ENCODE measurements at regions not wholly inside any gene's neighbourhood (a gene's known extent, or its start where the extent isn't known, plus 50 kb on each side); places are given as distances from the start of the nearest gene placed in this dataset.

- TF ChIP-seq POLR2AphosphoS5 (IDR thresholded peaks at IDR 0.05) (no peak), EP300 (IDR thresholded peaks at IDR 0.05) (no peak), CTCF (IDR thresholded peaks at IDR 0.05) (no peak), POLR2A (IDR thresholded peaks at IDR 0.05) (no peak)
- WGBS = 72% methylated on average over 1 of the region's 1 CpG
- Histone ChIP-seq H3K36me3 (no peaks in the 10 kb centered on the region), H3K4me3 (no peak overlapping the region), H3K27me3 (no peaks in the 10 kb centered on the region), H3K9me3 (no peaks in the 10 kb centered on the region), H3K27ac (no peak overlapping the region), H3K4me1 (peaks cover 3% of the 10 kb centered on the region)
- no peak for DNase-seq (ENCODE audit: low spot score in 2 of 2)
Observed at GRCh38 chr2:195363496-195363895, 293.5 kb upstream of the SLC39A10 start.

- Histone ChIP-seq H3K27me3 (no peaks in the 10 kb centered on the region), H3K4me3 (no peak overlapping the region), H3K4me1 (peaks cover 3% of the 10 kb centered on the region), H3K9me3 (no peaks in the 10 kb centered on the region), H3K27ac (no peak overlapping the region), H3K36me3 (no peaks in the 10 kb centered on the region)
- TF ChIP-seq CTCF (IDR thresholded peaks at IDR 0.05) (no peak), POLR2AphosphoS5 (IDR thresholded peaks at IDR 0.05) (no peak), EP300 (IDR thresholded peaks at IDR 0.05) (no peak)
- DNase-seq (ENCODE audit: low spot score in 2 of 2) = no peak
- WGBS = 30% methylated on average over 1 of the region's 1 CpG
Observed at GRCh38 chr2:195360242-195360641, 296.8 kb upstream of the SLC39A10 start.

GRCh38 chr2:195359043-195359735 lies 297.8 kb upstream of the SLC39A10 start:
- H3K4me3 ChIP-seq = no peak overlapping the region
- TF ChIP-seq POLR2AphosphoS5 (IDR thresholded peaks at IDR 0.05) (no peak), CTCF (IDR thresholded peaks at IDR 0.05) (no peak), POLR2A (IDR thresholded peaks at IDR 0.05) (no peak), EP300 (IDR thresholded peaks at IDR 0.05) (no peak)
- whole genome bisulfite sequencing = 84% methylated on average over 7 of the region's 7 CpGs
- no peak for DNase-seq (ENCODE audit: low spot score in 2 of 2)
- peaks cover 3% of the 10 kb centered on the region for H3K4me1 ChIP-seq
- H3K27me3 ChIP-seq = no peaks in the 10 kb centered on the region
- H3K27ac ChIP-seq = no peak overlapping the region
- H3K9me3 ChIP-seq = no peaks in the 10 kb centered on the region
- no peaks in the 10 kb centered on the region for H3K36me3 ChIP-seq

- Histone ChIP-seq H3K36me3 (no peaks in the 10 kb centered on the region), H3K9me3 (no peaks in the 10 kb centered on the region), H3K4me3 (no peak overlapping the region), H3K27ac (no peak overlapping the region), H3K27me3 (no peaks in the 10 kb centered on the region), H3K4me1 (no peaks in the 10 kb centered on the region)
- 94% methylated on average over 4 of the region's 4 CpGs for WGBS
- TF ChIP-seq EP300 (IDR thresholded peaks at IDR 0.05) = no peak
- TF ChIP-seq POLR2A (IDR thresholded peaks at IDR 0.05) = no peak
- TF ChIP-seq POLR2AphosphoS5 (IDR thresholded peaks at IDR 0.05) = no peak
- no peak for TF ChIP-seq CTCF (IDR thresholded peaks at IDR 0.05)
- no peak for DNase-seq (ENCODE audit: low spot score in 2 of 2)
Observed at GRCh38 chr2:195356920-195357440, 300.0 kb upstream of the SLC39A10 start.

GRCh38 chr2:195356026-195356425 lies 301.0 kb upstream of the SLC39A10 start:
- Histone ChIP-seq H3K4me3 (no peak overlapping the region), H3K27ac (no peak overlapping the region), H3K9me3 (no peaks in the 10 kb centered on the region), H3K27me3 (no peaks in the 10 kb centered on the region), H3K4me1 (no peaks in the 10 kb centered on the region), H3K36me3 (no peaks in the 10 kb centered on the region)
- TF ChIP-seq POLR2AphosphoS5 (IDR thresholded peaks at IDR 0.05) = no peak
- WGBS = 36% methylated on average over 1 of the region's 1 CpG
- DNase-seq (ENCODE audit: low spot score in 2 of 2) = no peak

Data from suprapubic skin (tissue), 4 donors.